AG09319 (cell line): ENCODE measurements at regions not wholly inside any gene's neighbourhood (a gene's known extent, or its start where the extent isn't known, plus 50 kb on each side); places are given as distances from the start of the nearest gene placed in this dataset.

ENCODE experiments used
- DNase-seq: peaks from one replicate; pipeline ENCODE4 v3.0.0-alpha.2; 2010; ENCODE audit warnings: low read depth; ENCODE audit errors: extremely low read depth
- TF ChIP-seq, protein P1 (sequence below): IDR thresholded peaks from 2 replicates; pipeline ENCODE4 v1.5.1; 2011; ENCODE audit warnings: low read depth, mild to moderate bottlenecking, inconsistent platforms, low read length, moderate library complexity

DNA sequence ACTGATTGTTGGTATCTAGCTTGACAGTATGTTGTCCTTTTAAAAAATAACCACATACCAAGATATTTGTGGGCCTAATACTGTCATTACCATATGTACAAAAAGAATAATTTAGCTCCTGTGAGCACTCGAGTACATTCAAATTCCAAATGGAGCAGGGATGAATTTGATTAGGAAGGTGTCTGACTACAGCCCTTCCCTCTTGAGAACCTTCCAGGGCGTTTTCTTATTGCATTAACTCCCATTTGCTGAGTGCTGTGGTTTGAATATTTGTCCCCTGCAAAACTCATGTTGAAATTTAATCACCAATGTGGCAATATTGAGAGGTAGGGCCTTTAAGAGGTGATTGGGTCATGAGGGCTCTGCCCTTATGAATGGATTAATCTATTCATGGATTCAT lies 76.9 kb upstream of the RALY start:
- TF ChIP-seq, protein P1, sequence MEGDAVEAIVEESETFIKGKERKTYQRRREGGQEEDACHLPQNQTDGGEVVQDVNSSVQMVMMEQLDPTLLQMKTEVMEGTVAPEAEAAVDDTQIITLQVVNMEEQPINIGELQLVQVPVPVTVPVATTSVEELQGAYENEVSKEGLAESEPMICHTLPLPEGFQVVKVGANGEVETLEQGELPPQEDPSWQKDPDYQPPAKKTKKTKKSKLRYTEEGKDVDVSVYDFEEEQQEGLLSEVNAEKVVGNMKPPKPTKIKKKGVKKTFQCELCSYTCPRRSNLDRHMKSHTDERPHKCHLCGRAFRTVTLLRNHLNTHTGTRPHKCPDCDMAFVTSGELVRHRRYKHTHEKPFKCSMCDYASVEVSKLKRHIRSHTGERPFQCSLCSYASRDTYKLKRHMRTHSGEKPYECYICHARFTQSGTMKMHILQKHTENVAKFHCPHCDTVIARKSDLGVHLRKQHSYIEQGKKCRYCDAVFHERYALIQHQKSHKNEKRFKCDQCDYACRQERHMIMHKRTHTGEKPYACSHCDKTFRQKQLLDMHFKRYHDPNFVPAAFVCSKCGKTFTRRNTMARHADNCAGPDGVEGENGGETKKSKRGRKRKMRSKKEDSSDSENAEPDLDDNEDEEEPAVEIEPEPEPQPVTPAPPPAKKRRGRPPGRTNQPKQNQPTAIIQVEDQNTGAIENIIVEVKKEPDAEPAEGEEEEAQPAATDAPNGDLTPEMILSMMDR, result no peak
- DNase-seq, result no peak

DNA sequence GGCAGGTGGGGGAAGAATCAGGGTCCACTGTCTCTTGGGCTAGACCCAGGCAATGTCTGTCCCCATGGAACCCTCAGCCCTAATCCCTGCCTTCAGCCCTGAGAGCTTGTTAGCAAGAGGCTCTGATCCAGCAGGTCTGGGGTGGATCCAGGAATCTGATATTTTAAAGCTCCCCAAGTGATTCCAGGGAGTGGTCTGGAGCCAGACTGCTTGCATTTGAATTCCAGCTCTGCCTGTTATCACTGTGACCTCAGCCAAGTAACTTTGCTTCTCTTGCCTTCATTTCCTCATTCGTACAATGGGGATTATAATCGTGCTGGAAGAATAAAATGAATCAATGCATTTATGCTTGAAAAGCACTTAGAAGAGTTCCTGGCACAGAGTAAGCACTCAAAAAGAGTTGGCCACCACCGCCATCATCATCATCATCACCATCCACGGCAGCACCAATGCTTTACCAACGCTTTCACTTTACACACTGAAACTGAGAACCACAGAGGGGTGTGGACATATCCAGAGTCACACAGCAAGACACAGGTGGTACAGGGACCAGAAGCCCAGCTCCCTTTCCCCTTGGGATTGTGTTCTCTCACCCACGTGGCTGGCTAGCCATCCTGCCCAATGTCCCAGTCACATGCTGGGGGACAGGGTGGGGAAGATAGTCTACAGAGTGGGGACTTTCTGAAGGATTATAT lies 75.7 kb upstream of the RALY start:
- TF ChIP-seq, protein P1, result no peak

DNA sequence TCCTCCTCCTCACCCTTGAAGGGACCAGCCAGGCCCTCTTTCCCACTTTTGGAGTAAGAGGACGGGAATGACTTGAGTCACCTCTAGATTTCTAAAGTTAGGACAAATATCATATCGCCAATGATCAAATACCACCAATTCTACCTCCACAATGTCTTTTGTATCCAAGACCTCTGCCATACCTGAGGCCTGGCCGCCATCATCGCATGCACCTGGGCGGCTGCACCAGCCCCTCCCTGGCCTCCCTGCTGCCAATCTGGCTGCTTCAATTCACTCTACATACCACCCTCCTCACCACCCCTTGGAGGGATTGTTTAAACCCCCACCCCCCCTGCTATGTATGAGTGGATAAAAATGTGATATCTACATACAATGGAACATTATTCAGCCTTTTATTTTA lies 75.0 kb upstream of the RALY start:
- DNase-seq, result no peak
- TF ChIP-seq, protein P1, result no peak

More for the DNA sequence above, 75.7 kb upstream of the RALY start:
- no peak for DNase-seq

DNA sequence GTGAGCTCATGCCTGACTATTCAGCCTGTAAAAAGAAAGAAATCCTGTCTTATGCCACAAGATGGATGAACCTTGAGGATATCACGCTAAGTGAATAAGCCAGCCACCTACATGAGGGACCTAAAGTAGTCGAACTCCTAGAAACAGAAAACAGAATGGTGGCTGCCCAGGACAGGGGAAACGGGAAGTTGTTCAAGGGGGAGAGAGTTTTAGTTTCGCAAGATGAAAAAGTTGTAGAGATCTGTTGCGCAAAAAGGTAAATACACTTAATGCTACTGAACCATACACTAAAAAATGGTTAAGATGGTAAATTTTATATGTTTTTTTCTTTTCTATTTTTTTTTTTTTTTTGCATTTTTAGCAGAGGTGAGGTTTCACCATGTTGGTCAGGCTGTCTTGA lies 74.1 kb upstream of the RALY start:
- TF ChIP-seq, protein P1, result no peak
- no peak for DNase-seq

- TF ChIP-seq, protein P1, result no peak
- DNase-seq, result no peak
Measured at GRCh38 chr20:33922224-33922623, 71.5 kb upstream of the RALY start.

- no peak for DNase-seq
- TF ChIP-seq, protein P1, result no peak
Measured at GRCh38 chr20:33923740-33924139, 70.0 kb upstream of the RALY start.

DNA sequence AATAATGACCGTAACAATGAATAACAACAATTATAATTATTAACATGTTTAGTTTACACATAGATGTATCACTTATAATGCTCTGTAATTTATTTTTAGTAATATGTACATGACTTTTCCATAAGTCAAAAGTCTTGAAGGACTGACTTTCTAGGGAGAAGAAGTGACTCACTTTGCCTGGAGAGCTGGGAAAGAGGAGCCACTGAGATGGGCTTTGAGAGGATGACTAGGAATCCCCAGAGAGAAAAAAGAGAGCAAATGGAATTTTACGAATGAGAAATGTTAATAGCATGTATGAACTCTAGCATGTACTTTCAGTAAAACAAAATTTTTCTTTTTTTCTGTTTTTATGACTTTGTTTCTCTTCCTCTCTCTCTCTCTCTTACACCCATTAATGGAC lies 67.8 kb upstream of the RALY start:
- DNase-seq, result no peak

More for the DNA sequence above, 67.8 kb upstream of the RALY start:
- TF ChIP-seq, protein P1, result no peak
